ENCODE measurements at regions not wholly inside any gene's neighbourhood (a gene's known extent, or its start where the extent isn't known, plus 50 kb on each side); places are given as distances from the start of the nearest gene placed in this dataset.

DNA sequence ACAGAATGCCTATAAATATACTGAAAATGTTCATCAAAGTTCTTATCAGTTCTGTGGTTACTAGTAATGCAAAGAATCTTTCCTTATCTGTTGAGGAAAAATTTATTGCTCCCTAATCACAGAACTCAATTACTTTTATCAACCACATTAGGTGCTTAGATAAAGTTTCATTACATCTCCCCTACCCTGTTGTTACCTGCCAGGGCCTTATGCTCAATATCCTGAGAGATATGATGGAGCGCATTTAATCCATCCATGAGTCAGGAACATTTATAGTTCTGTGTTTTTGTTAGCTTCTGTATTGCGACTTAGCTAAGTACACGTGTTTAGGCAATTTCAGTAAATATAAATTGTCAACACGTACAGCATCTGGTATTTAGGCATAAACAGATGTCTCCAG is 164.3 kb upstream of the ST8SIA4 start (continued):
- TF ChIP-seq, protein P1, sequence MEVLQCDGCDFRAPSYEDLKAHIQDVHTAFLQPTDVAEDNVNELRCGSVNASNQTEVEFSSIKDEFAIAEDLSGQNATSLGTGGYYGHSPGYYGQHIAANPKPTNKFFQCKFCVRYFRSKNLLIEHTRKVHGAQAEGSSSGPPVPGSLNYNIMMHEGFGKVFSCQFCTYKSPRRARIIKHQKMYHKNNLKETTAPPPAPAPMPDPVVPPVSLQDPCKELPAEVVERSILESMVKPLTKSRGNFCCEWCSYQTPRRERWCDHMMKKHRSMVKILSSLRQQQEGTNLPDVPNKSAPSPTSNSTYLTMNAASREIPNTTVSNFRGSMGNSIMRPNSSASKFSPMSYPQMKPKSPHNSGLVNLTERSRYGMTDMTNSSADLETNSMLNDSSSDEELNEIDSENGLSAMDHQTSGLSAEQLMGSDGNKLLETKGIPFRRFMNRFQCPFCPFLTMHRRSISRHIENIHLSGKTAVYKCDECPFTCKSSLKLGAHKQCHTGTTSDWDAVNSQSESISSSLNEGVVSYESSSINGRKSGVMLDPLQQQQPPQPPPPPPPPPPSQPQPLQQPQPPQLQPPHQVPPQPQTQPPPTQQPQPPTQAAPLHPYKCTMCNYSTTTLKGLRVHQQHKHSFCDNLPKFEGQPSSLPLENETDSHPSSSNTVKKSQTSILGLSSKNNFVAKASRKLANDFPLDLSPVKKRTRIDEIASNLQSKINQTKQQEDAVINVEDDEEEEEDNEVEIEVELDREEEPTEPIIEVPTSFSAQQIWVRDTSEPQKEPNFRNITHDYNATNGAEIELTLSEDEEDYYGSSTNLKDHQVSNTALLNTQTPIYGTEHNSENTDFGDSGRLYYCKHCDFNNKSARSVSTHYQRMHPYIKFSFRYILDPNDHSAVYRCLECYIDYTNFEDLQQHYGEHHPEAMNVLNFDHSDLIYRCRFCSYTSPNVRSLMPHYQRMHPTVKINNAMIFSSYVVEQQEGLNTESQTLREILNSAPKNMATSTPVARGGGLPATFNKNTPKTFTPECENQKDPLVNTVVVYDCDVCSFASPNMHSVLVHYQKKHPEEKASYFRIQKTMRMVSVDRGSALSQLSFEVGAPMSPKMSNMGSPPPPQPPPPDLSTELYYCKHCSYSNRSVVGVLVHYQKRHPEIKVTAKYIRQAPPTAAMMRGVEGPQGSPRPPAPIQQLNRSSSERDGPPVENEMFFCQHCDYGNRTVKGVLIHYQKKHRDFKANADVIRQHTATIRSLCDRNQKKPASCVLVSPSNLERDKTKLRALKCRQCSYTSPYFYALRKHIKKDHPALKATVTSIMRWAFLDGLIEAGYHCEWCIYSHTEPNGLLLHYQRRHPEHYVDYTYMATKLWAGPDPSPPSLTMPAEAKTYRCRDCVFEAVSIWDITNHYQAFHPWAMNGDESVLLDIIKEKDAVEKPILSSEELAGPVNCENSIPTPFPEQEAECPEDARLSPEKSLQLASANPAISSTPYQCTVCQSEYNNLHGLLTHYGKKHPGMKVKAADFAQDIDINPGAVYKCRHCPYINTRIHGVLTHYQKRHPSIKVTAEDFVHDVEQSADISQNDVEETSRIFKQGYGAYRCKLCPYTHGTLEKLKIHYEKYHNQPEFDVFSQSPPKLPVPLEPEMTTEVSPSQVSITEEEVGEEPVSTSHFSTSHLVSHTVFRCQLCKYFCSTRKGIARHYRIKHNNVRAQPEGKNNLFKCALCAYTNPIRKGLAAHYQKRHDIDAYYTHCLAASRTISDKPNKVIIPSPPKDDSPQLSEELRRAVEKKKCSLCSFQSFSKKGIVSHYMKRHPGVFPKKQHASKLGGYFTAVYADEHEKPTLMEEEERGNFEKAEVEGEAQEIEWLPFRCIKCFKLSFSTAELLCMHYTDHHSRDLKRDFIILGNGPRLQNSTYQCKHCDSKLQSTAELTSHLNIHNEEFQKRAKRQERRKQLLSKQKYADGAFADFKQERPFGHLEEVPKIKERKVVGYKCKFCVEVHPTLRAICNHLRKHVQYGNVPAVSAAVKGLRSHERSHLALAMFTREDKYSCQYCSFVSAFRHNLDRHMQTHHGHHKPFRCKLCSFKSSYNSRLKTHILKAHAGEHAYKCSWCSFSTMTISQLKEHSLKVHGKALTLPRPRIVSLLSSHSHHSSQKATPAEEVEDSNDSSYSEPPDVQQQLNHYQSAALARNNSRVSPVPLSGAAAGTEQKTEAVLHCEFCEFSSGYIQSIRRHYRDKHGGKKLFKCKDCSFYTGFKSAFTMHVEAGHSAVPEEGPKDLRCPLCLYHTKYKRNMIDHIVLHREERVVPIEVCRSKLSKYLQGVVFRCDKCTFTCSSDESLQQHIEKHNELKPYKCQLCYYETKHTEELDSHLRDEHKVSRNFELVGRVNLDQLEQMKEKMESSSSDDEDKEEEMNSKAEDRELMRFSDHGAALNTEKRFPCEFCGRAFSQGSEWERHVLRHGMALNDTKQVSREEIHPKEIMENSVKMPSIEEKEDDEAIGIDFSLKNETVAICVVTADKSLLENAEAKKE (CRISPR knock-in tag; IDR thresholded peaks at IDR 0.05) = no peak
- TF ChIP-seq, protein P2, sequence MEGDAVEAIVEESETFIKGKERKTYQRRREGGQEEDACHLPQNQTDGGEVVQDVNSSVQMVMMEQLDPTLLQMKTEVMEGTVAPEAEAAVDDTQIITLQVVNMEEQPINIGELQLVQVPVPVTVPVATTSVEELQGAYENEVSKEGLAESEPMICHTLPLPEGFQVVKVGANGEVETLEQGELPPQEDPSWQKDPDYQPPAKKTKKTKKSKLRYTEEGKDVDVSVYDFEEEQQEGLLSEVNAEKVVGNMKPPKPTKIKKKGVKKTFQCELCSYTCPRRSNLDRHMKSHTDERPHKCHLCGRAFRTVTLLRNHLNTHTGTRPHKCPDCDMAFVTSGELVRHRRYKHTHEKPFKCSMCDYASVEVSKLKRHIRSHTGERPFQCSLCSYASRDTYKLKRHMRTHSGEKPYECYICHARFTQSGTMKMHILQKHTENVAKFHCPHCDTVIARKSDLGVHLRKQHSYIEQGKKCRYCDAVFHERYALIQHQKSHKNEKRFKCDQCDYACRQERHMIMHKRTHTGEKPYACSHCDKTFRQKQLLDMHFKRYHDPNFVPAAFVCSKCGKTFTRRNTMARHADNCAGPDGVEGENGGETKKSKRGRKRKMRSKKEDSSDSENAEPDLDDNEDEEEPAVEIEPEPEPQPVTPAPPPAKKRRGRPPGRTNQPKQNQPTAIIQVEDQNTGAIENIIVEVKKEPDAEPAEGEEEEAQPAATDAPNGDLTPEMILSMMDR (conservative IDR thresholded peaks at IDR 0.05; ENCODE audit: low read depth in 2 of 2) = no peak
- TF ChIP-seq POLR2AphosphoS5 (IDR thresholded peaks at IDR 0.05; ENCODE audit: low read depth) (no peak), NANOG (IDR thresholded peaks at IDR 0.05; ENCODE audit: borderline replicate concordance) (no peak)

GRCh38 chr5:101062902-101063301 is 159.8 kb upstream of the ST8SIA4 start:
- Histone ChIP-seq H3K36me3 (ENCODE audit: insufficient read depth) (peaks cover 4% of the 10 kb centered on the region; the same call in 1 of the 2 replicates), H3K27me3 (ENCODE audit: insufficient read depth) (no peaks in the 10 kb centered on the region), H3K4me3 (no peak overlapping the region), H3F3A (replicated peaks; ENCODE audit: low read depth) (no peaks in the 10 kb centered on the region), H3K4me1 (ENCODE audit: insufficient read depth) (no peaks in the 10 kb centered on the region), H4K20me1 (replicated peaks; ENCODE audit: insufficient read depth) (no peaks in the 10 kb centered on the region), H2AFZ (no peak overlapping the region), H3K27ac (ENCODE audit: low read depth) (no peak overlapping the region), H3K9me2 (ENCODE audit: insufficient read depth) (no peaks in the 10 kb centered on the region; the same call in 1 of the 2 replicates), H3K4me2 (no peak overlapping the region), H3K79me2 (replicated peaks; ENCODE audit: insufficient read depth) (no peaks in the 10 kb centered on the region)
- Mint-ChIP-seq H3K9me3 (peaks cover 31% of the 10 kb centered on the region), H3K36me3 (ENCODE audit: low read depth) (peaks cover 16% of the 10 kb centered on the region; the same call in 2 of the 3 replicates), H3K4me1 (no peaks in the 10 kb centered on the region), H3K27me3 (ENCODE audit: insufficient read depth, low read depth, poor library complexity) (no peaks in the 10 kb centered on the region), H3K4me3 (no peak overlapping the region), H3K27ac (no peak overlapping the region)
- TF ChIP-seq CREB1 (CRISPR knock-in tag; IDR thresholded peaks at IDR 0.05; ENCODE audit: low read depth) = no peak
- TF ChIP-seq NANOG (IDR thresholded peaks at IDR 0.05; ENCODE audit: borderline replicate concordance) = no peak
- TF ChIP-seq EZH2 (IDR thresholded peaks at IDR 0.05; ENCODE audit: low read depth, unreplicated experiment) = no peak
- ATAC-seq (no peak), DNase-seq (ENCODE audit: low spot score) (no peak)
